Calu3 (cell line): ENCODE measurements at regions not wholly inside any gene's neighbourhood (a gene's known extent, or its start where the extent isn't known, plus 50 kb on each side); places are given as distances from the start of the nearest gene placed in this dataset.

ENCODE experiments used
- BruUV-seq: library from RNA; stranded (reverse); fragments of 400-500 nt; replicated peaks from 2 replicates; lab custom pipeline; 2021; lab: Mats Ljungman, UMichigan
- CTCF ChIA-PET: fragments of 300-600 bp; sonication (Branson Sonifier 250); formaldehyde crosslinking; loops from one replicate; lab custom pipeline; 2022; ENCODE audit warnings: antibody characterized with exemption; lab: Charles Lee
- DNase-seq: peaks from one replicate; pipeline ENCODE4 v3.0.0; 2022
- H3K27ac Mint-ChIP-seq: one replicate; pipeline ENCODE4 v1.8.0; 2022; ENCODE audit warnings: mixed read lengths; ENCODE audit not compliant: unreplicated experiment
- H3K27me3 Mint-ChIP-seq: one replicate; pipeline ENCODE4 v1.8.0; 2022; ENCODE audit warnings: mixed read lengths; ENCODE audit not compliant: unreplicated experiment
- H3K36me3 Mint-ChIP-seq: one replicate; pipeline ENCODE4 v1.8.0; 2022; ENCODE audit warnings: mild to moderate bottlenecking, moderate library complexity, mixed read lengths; ENCODE audit not compliant: insufficient read depth, unreplicated experiment
- H3K4me1 Mint-ChIP-seq: one replicate; pipeline ENCODE4 v1.8.0; 2022; ENCODE audit warnings: mild to moderate bottlenecking, low read depth, mixed read lengths; ENCODE audit not compliant: unreplicated experiment
- H3K4me3 Mint-ChIP-seq: one replicate; pipeline ENCODE4 v1.8.0; 2022; ENCODE audit warnings: mild to moderate bottlenecking, low read depth, moderate library complexity, mixed read lengths; ENCODE audit not compliant: unreplicated experiment
- H3K9me3 Mint-ChIP-seq: one replicate; pipeline ENCODE4 v1.8.0; 2022; ENCODE audit warnings: low read depth, mixed read lengths; ENCODE audit not compliant: unreplicated experiment
- CTCF ChIP-seq: fragments of 200-600 bp; IDR thresholded peaks from one replicate; pipeline ENCODE4 v1.8.0; 2022; ENCODE audit warnings: antibody characterized with exemption; ENCODE audit not compliant: unreplicated experiment
- intact Hi-C: fragments of 100-400 bp; cut with micrococcal nuclease; formaldehyde crosslinking; loops from one replicate; pipeline ENCODE4 v1.10.0; 2022; ENCODE audit not compliant: unreplicated experiment

GRCh38 chr9:88303721-88304451 lies 84.4 kb upstream of the SPIN1 start:
- H3K36me3 Mint-ChIP-seq: no peaks in the 10 kb centered on the region
- BruUV-seq: no TSS peak
- CTCF ChIA-PET: no interaction called here
- DNase-seq: no peak
- H3K4me3 Mint-ChIP-seq: no peak overlapping the region
- H3K4me1 Mint-ChIP-seq: no peaks in the 10 kb centered on the region
- H3K27me3 Mint-ChIP-seq: no peaks in the 10 kb centered on the region
- no peak for TF ChIP-seq CTCF
- no peaks in the 10 kb centered on the region for H3K9me3 Mint-ChIP-seq
- H3K27ac Mint-ChIP-seq: no peak overlapping the region
- intact Hi-C loops: no loop called here

- CTCF ChIA-PET: no interaction called here
- H3K27me3 Mint-ChIP-seq: peaks cover 3% of the 10 kb centered on the region
- no peak overlapping the region for H3K4me3 Mint-ChIP-seq
- intact Hi-C loops: no loop called here
- TF ChIP-seq CTCF: no peak
- no peaks in the 10 kb centered on the region for H3K36me3 Mint-ChIP-seq
- H3K9me3 Mint-ChIP-seq: no peaks in the 10 kb centered on the region
- DNase-seq: no peak
- H3K4me1 Mint-ChIP-seq: no peaks in the 10 kb centered on the region
- BruUV-seq: no TSS peak
- no peak overlapping the region for H3K27ac Mint-ChIP-seq
Measured at GRCh38 chr9:88302579-88303324, 85.5 kb upstream of the SPIN1 start.

- Mint-ChIP-seq H3K27ac (no peak overlapping the region), H3K36me3 (no peaks in the 10 kb centered on the region), H3K27me3 (peaks cover 11% of the 10 kb centered on the region), H3K4me1 (no peaks in the 10 kb centered on the region), H3K4me3 (no peak overlapping the region), H3K9me3 (peaks cover 3% of the 10 kb centered on the region)
- intact Hi-C loops: no loop called here
- CTCF ChIA-PET: no interaction called here
- no peak for TF ChIP-seq CTCF
- BruUV-seq: no TSS peak
- no peak for DNase-seq
Measured at GRCh38 chr9:88300556-88300955, 87.7 kb upstream of the SPIN1 start.

GRCh38 chr9:88291856-88292255 lies 96.4 kb upstream of the SPIN1 start:
- no TSS peak for BruUV-seq
- intact Hi-C loops: no loop called here
- no peaks in the 10 kb centered on the region for H3K4me1 Mint-ChIP-seq
- H3K9me3 Mint-ChIP-seq: peaks cover 5% of the 10 kb centered on the region
- no peak for DNase-seq
- TF ChIP-seq CTCF: no peak
- H3K4me3 Mint-ChIP-seq: no peak overlapping the region
- H3K36me3 Mint-ChIP-seq: peaks cover 4% of the 10 kb centered on the region
- no peak overlapping the region for H3K27ac Mint-ChIP-seq
- H3K27me3 Mint-ChIP-seq: no peaks in the 10 kb centered on the region
- CTCF ChIA-PET: no interaction called here
